IPS DF 19.7 (cell line): ENCODE measurements at regions not wholly inside any gene's neighbourhood (a gene's known extent, or its start where the extent isn't known, plus 50 kb on each side); places are given as distances from the start of the nearest gene placed in this dataset.
"Not testable (repeated sequence)": the region's sequence is repeated elsewhere in the genome, so short reads cannot be mapped to it uniquely, and the experiment has no call there.

Experiments used
- DNase-seq: peaks from one replicate; pipeline ENCODE4 v3.0.0-alpha.2; 2013; ENCODE audit warnings: low read depth, low spot score

GRCh38 chr18:22699629-22700028 lies 233.5 kb upstream of the RBBP8 start:
- DNase-seq, result no peak

GRCh38 chr18:22700920-22701319 lies 232.2 kb upstream of the RBBP8 start:
- no peak for DNase-seq

GRCh38 chr18:22701326-22701725 lies 231.8 kb upstream of the RBBP8 start:
- no peak for DNase-seq

GRCh38 chr18:22701795-22702194 lies 231.3 kb upstream of the RBBP8 start:
- no peak for DNase-seq

- no peak for DNase-seq
Observed at GRCh38 chr18:22702806-22703205, 230.3 kb upstream of the RBBP8 start.

GRCh38 chr18:22703883-22704585 lies 229.1 kb upstream of the RBBP8 start:
- DNase-seq, result peak; percentile 17

GRCh38 chr18:22704586-22704918 lies 228.6 kb upstream of the RBBP8 start:
- DNase-seq, result no peak

- no peak for DNase-seq
Observed at GRCh38 chr18:22705328-22705727, 227.8 kb upstream of the RBBP8 start.

- not testable (repeated sequence) for DNase-seq
Observed at GRCh38 chr18:22706025-22706424, 227.1 kb upstream of the RBBP8 start.

GRCh38 chr18:22709288-22710060 lies 223.7 kb upstream of the RBBP8 start:
- no peak for DNase-seq

GRCh38 chr18:22710673-22711191 lies 222.4 kb upstream of the RBBP8 start:
- no peak for DNase-seq

- DNase-seq, result no peak
Observed at GRCh38 chr18:22711192-22711685, 221.9 kb upstream of the RBBP8 start.

- no peak for DNase-seq
Observed at GRCh38 chr18:22713511-22713910, 219.6 kb upstream of the RBBP8 start.

- DNase-seq, result not testable (repeated sequence)
Observed at GRCh38 chr18:22717536-22717935, 215.6 kb upstream of the RBBP8 start.

GRCh38 chr18:22723221-22723620 lies 209.9 kb upstream of the RBBP8 start:
- no peak for DNase-seq

- DNase-seq, result no peak
Observed at GRCh38 chr18:22723773-22724172, 209.4 kb upstream of the RBBP8 start.

- no peak for DNase-seq
Observed at GRCh38 chr18:22726469-22726868, 206.7 kb upstream of the RBBP8 start.

GRCh38 chr18:22728016-22728415 lies 205.1 kb upstream of the RBBP8 start:
- DNase-seq, result no peak

- DNase-seq, result no peak
Observed at GRCh38 chr18:22728481-22729105, 204.5 kb upstream of the RBBP8 start.

- DNase-seq, result no peak
Observed at GRCh38 chr18:22731398-22731797, 201.7 kb upstream of the RBBP8 start.

GRCh38 chr18:22734105-22734661 lies 198.9 kb upstream of the RBBP8 start:
- no peak for DNase-seq
